HCT116 (cell line): ENCODE measurements at regions not wholly inside any gene's neighbourhood (a gene's known extent, or its start where the extent isn't known, plus 50 kb on each side); places are given as distances from the start of the nearest gene placed in this dataset.

Experiments used
- ATAC-seq: fragments of 200-7000 bp; cut with Tn5 transposase; 2 replicates; pipeline ENCODE4 v1.9.1; 2020; ENCODE audit warnings: mild to moderate bottlenecking, moderate library complexity
- BruUV-seq: library from RNA; stranded (reverse); fragments of 400-500 nt; replicated peaks from 2 replicates; lab custom pipeline; 2021; lab: Mats Ljungman, UMichigan
- CTCF ChIA-PET: fragments of 300-600 bp; sonication (Branson Sonifier 250); formaldehyde crosslinking; loops from one replicate; lab custom pipeline; 2021; ENCODE audit warnings: antibody characterized with exemption; lab: Charles Lee
- POLR2A ChIA-PET: fragments of 300-600, 350-600 bp; sonication (Branson Sonifier 250); formaldehyde crosslinking; loops from one replicate; lab custom pipeline; 2021; ENCODE audit warnings: antibody characterized with exemption; lab: Charles Lee
- RAD21 ChIA-PET, 2 experiments: fragments of 300-600 bp; sonication (Branson Sonifier 250); formaldehyde crosslinking; loops; one replicate each; lab custom pipeline; 2023; ENCODE audit warnings: low total read pairs in 2 of 2; ENCODE audit not compliant: uncharacterized antibody in 2 of 2, unreplicated experiment in 2 of 2, low non-redundant PET in 1 of 2; lab: Charles Lee
- DNase-seq: peaks from one replicate; pipeline ENCODE4 v3.0.0-alpha.2; 2010; ENCODE audit warnings: low read depth, low spot score
- H2AFZ ChIP-seq: fragments of 200-600 bp; shearing (Covaris generic), sonication (generic); 2 replicates; pipeline ENCODE4 v1.6.1; 2017; ENCODE audit warnings: low read depth, mixed run types, mixed read lengths, antibody characterized with exemption, low read length; ENCODE audit not compliant: poor library complexity, severe bottlenecking
- H3K27ac ChIP-seq: 2 replicates; pipeline ENCODE4 v1.5.1; 2012; ENCODE audit warnings: low read depth, low read length
- H3K27me3 ChIP-seq: fragments of 200-600 bp; sonication (generic); 2 replicates; pipeline ENCODE4 v1.6.1; 2016; ENCODE audit warnings: mixed run types, low read length, mixed read lengths; ENCODE audit not compliant: insufficient read depth
- H3K36me3 ChIP-seq, 2 experiments: fragments of 200-500 bp in 1 of 2; fragments of 200-600 bp in 1 of 2; sonication (Bioruptor generic) in 1 of 2; sonication (generic) in 1 of 2; 2 replicates each; pipeline versions ENCODE4 v1.5.1 to v1.6.1; 2014 to 2016; ENCODE audit warnings: low read length in 2 of 2, inconsistent platforms in 1 of 2, mixed read lengths in 1 of 2, mixed run types in 1 of 2; ENCODE audit not compliant: insufficient read depth in 2 of 2, control insufficient read depth in 1 of 2
- H3K4me1 ChIP-seq, 2 experiments: fragments of 200-600 bp in 1 of 2; sonication (generic) in 1 of 2; 2 replicates each; pipeline versions ENCODE4 v1.5.1 to v1.6.1; 2012 to 2017; ENCODE audit warnings: low read length in 2 of 2, inconsistent platforms in 1 of 2, mild to moderate bottlenecking in 1 of 2, mixed read lengths in 1 of 2, mixed run types in 1 of 2, moderate library complexity in 1 of 2; ENCODE audit not compliant: insufficient read depth in 2 of 2, control insufficient read depth in 1 of 2
- H3K4me2 ChIP-seq: fragments of 200-600 bp; sonication (generic); 2 replicates; pipeline ENCODE4 v1.6.1; 2017; ENCODE audit warnings: mixed run types, low read length, mixed read lengths
- H3K4me3 ChIP-seq, 2 experiments: fragments of 200-600 bp in 1 of 2; sonication (generic) in 1 of 2; replicated peaks in 1 of 2; 2 replicates each; pipeline ENCODE4 v1.5.1; 2011 to 2016; ENCODE audit warnings: low read length in 2 of 2, control low read depth in 1 of 2, low read depth in 1 of 2, mild to moderate bottlenecking in 1 of 2, mixed read lengths in 1 of 2, mixed run types in 1 of 2
- H3K79me2 ChIP-seq: fragments of 200-600 bp; sonication (generic); 2 replicates; pipeline ENCODE4 v1.6.1; 2017; ENCODE audit warnings: mild to moderate bottlenecking, mixed run types, low read length, moderate library complexity, mixed read lengths; ENCODE audit not compliant: insufficient read depth
- H3K9ac ChIP-seq: fragments of 200-600 bp; sonication (generic); 2 replicates; pipeline ENCODE4 v1.6.1; 2016; ENCODE audit warnings: low read length, mixed read lengths
- H3K9me2 ChIP-seq: fragments of 200-600 bp; sonication (generic), shearing (Covaris generic); 2 replicates; pipeline ENCODE4 v1.6.1; 2017; ENCODE audit warnings: mixed run types, mild to moderate bottlenecking, moderate library complexity; ENCODE audit not compliant: insufficient read depth
- H3K9me3 ChIP-seq, 2 experiments: fragments of 200-500 bp in 1 of 2; fragments of 200-600 bp in 1 of 2; sonication (Bioruptor generic) in 1 of 2; sonication (generic) in 1 of 2; 2 replicates each; pipeline ENCODE4 v1.6.1; 2014 to 2017; ENCODE audit warnings: low read length in 2 of 2, mixed read lengths in 2 of 2, inconsistent platforms in 1 of 2, low read depth in 1 of 2, mild to moderate bottlenecking in 1 of 2, mixed run types in 1 of 2, moderate library complexity in 1 of 2; ENCODE audit not compliant: control insufficient read depth in 1 of 2, insufficient read depth in 1 of 2
- H4K20me1 ChIP-seq: fragments of 200-600 bp; sonication (generic), shearing (Covaris generic); 2 replicates; pipeline ENCODE4 v1.6.1; 2017; ENCODE audit warnings: mixed run types, mild to moderate bottlenecking, moderate library complexity; ENCODE audit not compliant: insufficient read depth
- CBX3 ChIP-seq: IDR thresholded peaks from 2 replicates; pipeline ENCODE4 v1.6.1; 2012; ENCODE audit warnings: low read depth
- CEBPB ChIP-seq: IDR thresholded peaks from 2 replicates; pipeline ENCODE4 v1.6.1; 2012; ENCODE audit warnings: low read depth
- FOSL1 ChIP-seq: IDR thresholded peaks from 2 replicates; pipeline ENCODE4 v1.6.1; 2012; ENCODE audit warnings: low read depth
- MAX ChIP-seq: IDR thresholded peaks from 2 replicates; pipeline ENCODE4 v1.6.1; 2012
- POLR2A ChIP-seq: IDR thresholded peaks from 2 replicates; pipeline ENCODE4 v1.7.0; 2011; ENCODE audit warnings: borderline replicate concordance; ENCODE audit not compliant: insufficient read depth, insufficient read length; ENCODE audit errors: extremely low read depth
- RAD21 ChIP-seq: IDR thresholded peaks from 2 replicates; pipeline ENCODE4 v1.6.1; 2012; ENCODE audit warnings: low read depth, mild to moderate bottlenecking
- REST ChIP-seq: IDR thresholded peaks from 2 replicates; pipeline ENCODE4 v1.6.1; 2012; ENCODE audit warnings: low read depth
- ZBTB33 ChIP-seq: IDR thresholded peaks from 2 replicates; pipeline ENCODE4 v1.6.1; 2011; ENCODE audit warnings: mild to moderate bottlenecking, low read length, moderate library complexity; ENCODE audit not compliant: insufficient replicate concordance; ENCODE audit errors: extremely low read depth
- ZFX ChIP-seq: fragments of 450-650 bp; IDR thresholded peaks from 2 replicates; pipeline ENCODE4 v1.6.1; 2017
- intact Hi-C: fragments of 100-400 bp; cut with micrococcal nuclease; formaldehyde crosslinking; loops from 2 replicates; pipeline ENCODE4 v1.10.0; 2022

GRCh38 chr5:93192087-93192486 lies 388.9 kb downstream of the NR2F1-AS1 start (continued):
- TF ChIP-seq REST (no peak), FOSL1 (peak; percentile 95)
- TF ChIP-seq, all 23 proteins: peak for 13

- H3K36me3 ChIP-seq: peaks cover 0 to 5% of the 10 kb centered on the region in 2 experiments; a peak in 1 of 4 replicates
- no peaks in the 10 kb centered on the region for H4K20me1 ChIP-seq
- ATAC-seq: no peak
- H3K9me3 ChIP-seq: no peaks in the 10 kb centered on the region
- no TSS peak for BruUV-seq
- no peak overlapping the region for H3K4me3 ChIP-seq
- intact Hi-C loops: loop anchor here (5.0 to 10.0 kb wide), 2 partner anchors 116 to 391 kb away; partner anchors contain the start of genes NR2F1 and NR2F1-AS1
- H3K4me1 ChIP-seq: peaks cover 67 to 80% of the 10 kb centered on the region in 2 experiments
- DNase-seq: no peak
- CTCF ChIA-PET: no interaction called here
- H3K9ac ChIP-seq: peak overlapping the region; percentile 8; the same call in 1 of the 2 replicates
- H3K9me2 ChIP-seq: no peaks in the 10 kb centered on the region
- H3K79me2 ChIP-seq: no peaks in the 10 kb centered on the region
- no peaks in the 10 kb centered on the region for H3K27me3 ChIP-seq
- H3K4me2 ChIP-seq: peak overlapping the region; percentile 69
- POLR2A ChIA-PET: interaction anchor here (1.6 kb wide), 1 partner anchor 29 kb away, joined by 3 read pairs; no protein-coding TSS in a partner anchor
- H2AFZ ChIP-seq: peak overlapping the region; percentile 71
- no peak for TF ChIP-seq FOSL1
- TF ChIP-seq ZFX: no peak
- TF ChIP-seq CBX3: no peak
- TF ChIP-seq MAX: no peak
- TF ChIP-seq RAD21: no peak
- TF ChIP-seq POLR2A: no peak
- TF ChIP-seq REST: no peak
- no peak for TF ChIP-seq CEBPB
- no peak for TF ChIP-seq ZBTB33
- H3K27ac ChIP-seq: peak overlapping the region; percentile 92
- RAD21 ChIA-PET: interaction anchor here in 1 of 2 experiments (0.9 kb wide), 1 partner anchor 26 kb away, joined by 3 read pairs; no protein-coding TSS in a partner anchor
Observed at GRCh38 chr5:93191035-93191817, 389.8 kb downstream of the NR2F1-AS1 start.
